ENCODE measurements at regions not wholly inside any gene's neighbourhood (a gene's known extent, or its start where the extent isn't known, plus 50 kb on each side); places are given as distances from the start of the nearest gene placed in this dataset.

GRCh38 chr2:14423145-14423906, 209.2 kb upstream of the LRATD1 start:
- DNase-seq (ENCODE audit: low read depth in 1 of 2, low spot score in 1 of 2) (no peak), ATAC-seq (no peak), FAIRE-seq (no peak)
- H3K4me3 ChIP-seq = no peak overlapping the region
- H3K4me2 ChIP-seq = no peak overlapping the region
- 0% methylated on average over 2 of the region's 2 CpGs for WGBS (ENCODE audit: missing lambda C conversion rate)
- H3K27ac ChIP-seq = no peak overlapping the region
- ChIA-PET CTCF (interaction anchor here (0.7 kb wide), 1 partner anchor 1174 kb away, joined by 3 read pairs; no protein-coding TSS in a partner anchor), POLR2A (no interaction called here)
- no peak for TF ChIP-seq POLR2A (IDR thresholded peaks at IDR 0.05; ENCODE audit: low read length)
- no peak for TF ChIP-seq EHMT2 (IDR thresholded peaks at IDR 0.05; ENCODE audit: low read depth)
- no peak for TF ChIP-seq ZSCAN20 (CRISPR knock-in tag; IDR thresholded peaks at IDR 0.05)
- TF ChIP-seq RNF2 (IDR thresholded peaks at IDR 0.05; ENCODE audit: borderline replicate concordance, low read depth) = no peak
- no peak for TF ChIP-seq ESRRA (IDR thresholded peaks at IDR 0.05; ENCODE audit: borderline replicate concordance, low read length)
- TF ChIP-seq CHD4 (IDR thresholded peaks at IDR 0.05; ENCODE audit: borderline replicate concordance) = no peak
- TF ChIP-seq CEBPB (IDR thresholded peaks at IDR 0.05) = no peak
- TF ChIP-seq NR3C1 (IDR thresholded peaks at IDR 0.05) = no peak
- no peak for TF ChIP-seq USF2 (IDR thresholded peaks at IDR 0.05)
- no peak for TF ChIP-seq CHD2 (IDR thresholded peaks at IDR 0.05; ENCODE audit: low read length, partially characterized antibody)
- peaks cover 12% of the 10 kb centered on the region; the same call in 2 of the 3 replicates for H3K9me3 ChIP-seq
- no peaks in the 10 kb centered on the region for H3K4me1 ChIP-seq

GRCh38 chr2:14424478-14425390, 207.8 kb upstream of the LRATD1 start:
- no peak for ATAC-seq
- POLR2A ChIA-PET = no interaction called here
- Histone ChIP-seq H3K4me1 (no peaks in the 10 kb centered on the region), H3K4me3 (no peak overlapping the region), H3K27ac (no peak overlapping the region), H3K9me3 (peaks cover 9% of the 10 kb centered on the region; the same call in 1 of the 3 replicates), H3K4me2 (no peak overlapping the region)
- TF ChIP-seq RARB (CRISPR knock-in tag; IDR thresholded peaks at IDR 0.05) (no peak), TFCP2L1 (CRISPR knock-in tag; IDR thresholded peaks at IDR 0.05) (no peak), RFX5 (IDR thresholded peaks at IDR 0.05) (no peak), HOXB5 (CRISPR knock-in tag; IDR thresholded peaks at IDR 0.05) (no peak), RCOR1 (IDR thresholded peaks at IDR 0.05; ENCODE audit: low read depth, low read length) (no peak), EHMT2 (IDR thresholded peaks at IDR 0.05; ENCODE audit: low read depth) (no peak), ESRRA (IDR thresholded peaks at IDR 0.05; ENCODE audit: borderline replicate concordance, low read length) (no peak), EHF (CRISPR knock-in tag; IDR thresholded peaks at IDR 0.05) (no peak), REST (IDR thresholded peaks at IDR 0.05) (no peak), SREBF2 (IDR thresholded peaks at IDR 0.05) (no peak), USF2 (IDR thresholded peaks at IDR 0.05) (no peak), CHD4 (IDR thresholded peaks at IDR 0.05; ENCODE audit: borderline replicate concordance) (no peak), ZNF302 (CRISPR knock-in tag; IDR thresholded peaks at IDR 0.05) (no peak), POLR2AphosphoS2 (conservative IDR thresholded peaks at IDR 0.05; ENCODE audit: low read length) (no peak), ZSCAN20 (CRISPR knock-in tag; IDR thresholded peaks at IDR 0.05) (no peak)
- WGBS (ENCODE audit: missing lambda C conversion rate) = 5% methylated on average over 5 of the region's 5 CpGs
- no peak for FAIRE-seq
- CTCF ChIA-PET = interaction anchor here (1.2 kb wide), 1 partner anchor 21 kb away, joined by 3 read pairs; no protein-coding TSS in a partner anchor
- no peak for DNase-seq (ENCODE audit: low read depth in 1 of 2, low spot score in 1 of 2)

Measured in A549 (cell line).